ENCODE measurements at regions not wholly inside any gene's neighbourhood (a gene's known extent, or its start where the extent isn't known, plus 50 kb on each side); places are given as distances from the start of the nearest gene placed in this dataset.

DNA sequence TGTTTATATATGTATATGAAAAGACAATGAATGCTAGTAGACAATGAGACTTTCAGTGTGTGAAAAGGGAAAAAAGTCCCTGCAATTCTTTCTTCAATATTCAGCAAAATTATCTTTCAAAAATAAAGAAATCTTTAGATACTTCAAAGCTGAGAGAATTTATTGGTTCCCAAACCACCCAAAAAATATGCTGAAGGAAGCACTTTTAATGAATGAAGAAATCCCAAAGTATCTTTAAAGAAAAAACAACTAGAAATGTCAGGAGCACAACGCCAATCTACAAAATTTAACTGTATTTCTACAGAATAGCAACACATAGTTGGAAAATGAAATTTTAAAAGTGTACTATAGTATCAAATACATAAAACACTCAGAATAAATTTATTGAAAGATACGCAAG lies 142.3 kb upstream of the CHRM3 start (continued):
- TF ChIP-seq, protein P1, sequence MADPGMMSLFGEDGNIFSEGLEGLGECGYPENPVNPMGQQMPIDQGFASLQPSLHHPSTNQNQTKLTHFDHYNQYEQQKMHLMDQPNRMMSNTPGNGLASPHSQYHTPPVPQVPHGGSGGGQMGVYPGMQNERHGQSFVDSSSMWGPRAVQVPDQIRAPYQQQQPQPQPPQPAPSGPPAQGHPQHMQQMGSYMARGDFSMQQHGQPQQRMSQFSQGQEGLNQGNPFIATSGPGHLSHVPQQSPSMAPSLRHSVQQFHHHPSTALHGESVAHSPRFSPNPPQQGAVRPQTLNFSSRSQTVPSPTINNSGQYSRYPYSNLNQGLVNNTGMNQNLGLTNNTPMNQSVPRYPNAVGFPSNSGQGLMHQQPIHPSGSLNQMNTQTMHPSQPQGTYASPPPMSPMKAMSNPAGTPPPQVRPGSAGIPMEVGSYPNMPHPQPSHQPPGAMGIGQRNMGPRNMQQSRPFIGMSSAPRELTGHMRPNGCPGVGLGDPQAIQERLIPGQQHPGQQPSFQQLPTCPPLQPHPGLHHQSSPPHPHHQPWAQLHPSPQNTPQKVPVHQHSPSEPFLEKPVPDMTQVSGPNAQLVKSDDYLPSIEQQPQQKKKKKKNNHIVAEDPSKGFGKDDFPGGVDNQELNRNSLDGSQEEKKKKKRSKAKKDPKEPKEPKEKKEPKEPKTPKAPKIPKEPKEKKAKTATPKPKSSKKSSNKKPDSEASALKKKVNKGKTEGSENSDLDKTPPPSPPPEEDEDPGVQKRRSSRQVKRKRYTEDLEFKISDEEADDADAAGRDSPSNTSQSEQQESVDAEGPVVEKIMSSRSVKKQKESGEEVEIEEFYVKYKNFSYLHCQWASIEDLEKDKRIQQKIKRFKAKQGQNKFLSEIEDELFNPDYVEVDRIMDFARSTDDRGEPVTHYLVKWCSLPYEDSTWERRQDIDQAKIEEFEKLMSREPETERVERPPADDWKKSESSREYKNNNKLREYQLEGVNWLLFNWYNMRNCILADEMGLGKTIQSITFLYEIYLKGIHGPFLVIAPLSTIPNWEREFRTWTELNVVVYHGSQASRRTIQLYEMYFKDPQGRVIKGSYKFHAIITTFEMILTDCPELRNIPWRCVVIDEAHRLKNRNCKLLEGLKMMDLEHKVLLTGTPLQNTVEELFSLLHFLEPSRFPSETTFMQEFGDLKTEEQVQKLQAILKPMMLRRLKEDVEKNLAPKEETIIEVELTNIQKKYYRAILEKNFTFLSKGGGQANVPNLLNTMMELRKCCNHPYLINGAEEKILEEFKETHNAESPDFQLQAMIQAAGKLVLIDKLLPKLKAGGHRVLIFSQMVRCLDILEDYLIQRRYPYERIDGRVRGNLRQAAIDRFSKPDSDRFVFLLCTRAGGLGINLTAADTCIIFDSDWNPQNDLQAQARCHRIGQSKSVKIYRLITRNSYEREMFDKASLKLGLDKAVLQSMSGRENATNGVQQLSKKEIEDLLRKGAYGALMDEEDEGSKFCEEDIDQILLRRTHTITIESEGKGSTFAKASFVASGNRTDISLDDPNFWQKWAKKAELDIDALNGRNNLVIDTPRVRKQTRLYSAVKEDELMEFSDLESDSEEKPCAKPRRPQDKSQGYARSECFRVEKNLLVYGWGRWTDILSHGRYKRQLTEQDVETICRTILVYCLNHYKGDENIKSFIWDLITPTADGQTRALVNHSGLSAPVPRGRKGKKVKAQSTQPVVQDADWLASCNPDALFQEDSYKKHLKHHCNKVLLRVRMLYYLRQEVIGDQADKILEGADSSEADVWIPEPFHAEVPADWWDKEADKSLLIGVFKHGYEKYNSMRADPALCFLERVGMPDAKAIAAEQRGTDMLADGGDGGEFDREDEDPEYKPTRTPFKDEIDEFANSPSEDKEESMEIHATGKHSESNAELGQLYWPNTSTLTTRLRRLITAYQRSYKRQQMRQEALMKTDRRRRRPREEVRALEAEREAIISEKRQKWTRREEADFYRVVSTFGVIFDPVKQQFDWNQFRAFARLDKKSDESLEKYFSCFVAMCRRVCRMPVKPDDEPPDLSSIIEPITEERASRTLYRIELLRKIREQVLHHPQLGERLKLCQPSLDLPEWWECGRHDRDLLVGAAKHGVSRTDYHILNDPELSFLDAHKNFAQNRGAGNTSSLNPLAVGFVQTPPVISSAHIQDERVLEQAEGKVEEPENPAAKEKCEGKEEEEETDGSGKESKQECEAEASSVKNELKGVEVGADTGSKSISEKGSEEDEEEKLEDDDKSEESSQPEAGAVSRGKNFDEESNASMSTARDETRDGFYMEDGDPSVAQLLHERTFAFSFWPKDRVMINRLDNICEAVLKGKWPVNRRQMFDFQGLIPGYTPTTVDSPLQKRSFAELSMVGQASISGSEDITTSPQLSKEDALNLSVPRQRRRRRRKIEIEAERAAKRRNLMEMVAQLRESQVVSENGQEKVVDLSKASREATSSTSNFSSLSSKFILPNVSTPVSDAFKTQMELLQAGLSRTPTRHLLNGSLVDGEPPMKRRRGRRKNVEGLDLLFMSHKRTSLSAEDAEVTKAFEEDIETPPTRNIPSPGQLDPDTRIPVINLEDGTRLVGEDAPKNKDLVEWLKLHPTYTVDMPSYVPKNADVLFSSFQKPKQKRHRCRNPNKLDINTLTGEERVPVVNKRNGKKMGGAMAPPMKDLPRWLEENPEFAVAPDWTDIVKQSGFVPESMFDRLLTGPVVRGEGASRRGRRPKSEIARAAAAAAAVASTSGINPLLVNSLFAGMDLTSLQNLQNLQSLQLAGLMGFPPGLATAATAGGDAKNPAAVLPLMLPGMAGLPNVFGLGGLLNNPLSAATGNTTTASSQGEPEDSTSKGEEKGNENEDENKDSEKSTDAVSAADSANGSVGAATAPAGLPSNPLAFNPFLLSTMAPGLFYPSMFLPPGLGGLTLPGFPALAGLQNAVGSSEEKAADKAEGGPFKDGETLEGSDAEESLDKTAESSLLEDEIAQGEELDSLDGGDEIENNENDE (IDR thresholded peaks at IDR 0.05; ENCODE audit: low read depth, low read length), result no peak
- TF ChIP-seq SMAD2 (IDR thresholded peaks at IDR 0.05; ENCODE audit: low read depth, low read length), result no peak
- no peak for TF ChIP-seq ZNF507 (tag; conservative IDR thresholded peaks at IDR 0.05)
- no peak for TF ChIP-seq ARID2 (IDR thresholded peaks at IDR 0.05)
- no peak for TF ChIP-seq NCOA2 (IDR thresholded peaks at IDR 0.05; ENCODE audit: partially characterized antibody in 2 of 2)

Data from K562 (cell line).